Ishikawa (cell line): ENCODE measurements at regions not wholly inside any gene's neighbourhood (a gene's known extent, or its start where the extent isn't known, plus 50 kb on each side); places are given as distances from the start of the nearest gene placed in this dataset.

Experiments
- CEBPB ChIP-seq: IDR thresholded peaks from 2 replicates; pipeline ENCODE4 v1.6.1; 2012
- EP300 ChIP-seq: IDR thresholded peaks from 2 replicates; pipeline ENCODE4 v1.6.1; 2012; ENCODE audit warnings: borderline replicate concordance
- TAF1 ChIP-seq: IDR thresholded peaks from 2 replicates; pipeline ENCODE4 v1.6.1; 2012; ENCODE audit warnings: low read depth, mild to moderate bottlenecking

- TF ChIP-seq TAF1 (no peak), CEBPB (no peak), EP300 (no peak)
These were observed 614.4 kb upstream of the GYPC start for GRCh38 chr2:126041391-126042047.
